ENCODE measurements at regions not wholly inside any gene's neighbourhood (a gene's known extent, or its start where the extent isn't known, plus 50 kb on each side); places are given as distances from the start of the nearest gene placed in this dataset.
A peak's percentile ranks its signal among the peaks of the same experiment; 100 is the strongest.
"Not testable (repeated sequence)": the region's sequence is repeated elsewhere in the genome, so short reads cannot be mapped to it uniquely, and the experiment has no call there.

GRCh38 chr17:72470121-72470705, 349.4 kb downstream of the SOX9 start:
- no peak for DNase-seq (ENCODE audit: low spot score)

GRCh38 chr17:72470734-72471133, 349.9 kb downstream of the SOX9 start:
- DNase-seq (ENCODE audit: low spot score): no peak

DNA sequence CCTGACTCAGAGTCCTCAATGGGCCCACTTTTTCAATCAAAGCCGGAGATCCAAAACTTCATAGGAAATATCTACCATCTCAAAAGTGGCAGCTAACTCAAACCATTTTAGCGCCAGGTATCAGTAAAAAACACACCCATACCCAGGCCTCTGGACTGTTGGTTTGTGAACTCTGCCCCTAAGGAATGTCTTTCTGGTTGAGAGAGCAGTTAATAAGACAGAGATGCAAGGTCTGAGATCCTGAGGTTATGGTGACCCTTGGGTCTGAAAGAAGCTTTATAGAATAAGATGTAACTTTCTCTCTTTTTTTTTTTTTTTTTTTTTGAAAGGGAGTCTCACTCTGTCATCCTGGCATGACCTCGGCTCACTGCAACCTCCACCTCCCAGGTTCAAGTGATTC, 350.5 kb downstream of the SOX9 start:
- DNase-seq (ENCODE audit: low spot score): no peak

- no peak for DNase-seq (ENCODE audit: low spot score)
Measured at GRCh38 chr17:72472106-72472505, 351.3 kb downstream of the SOX9 start.

GRCh38 chr17:72472853-72473390, 352.1 kb downstream of the SOX9 start:
- DNase-seq (ENCODE audit: low spot score): not testable (repeated sequence)

DNA sequence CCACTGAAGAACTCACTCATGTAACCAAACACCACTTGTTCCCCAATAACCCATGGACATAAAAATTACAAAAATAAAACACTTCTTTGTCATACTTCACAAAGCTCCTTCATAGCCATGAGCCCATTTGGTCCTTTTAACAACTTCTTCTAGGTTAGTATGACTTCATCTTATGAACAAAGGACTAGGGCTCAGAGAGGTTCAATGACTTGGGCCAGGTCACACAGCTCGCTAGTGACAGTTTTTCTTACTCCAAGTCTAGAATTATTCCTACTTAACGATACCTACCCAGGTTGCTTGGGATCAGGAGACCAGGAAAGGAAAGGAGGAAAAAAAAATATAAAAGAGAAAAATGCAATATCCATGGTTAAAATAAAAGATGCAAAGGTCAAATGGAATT, 353.4 kb downstream of the SOX9 start:
- no peak for DNase-seq (ENCODE audit: low spot score)

DNA sequence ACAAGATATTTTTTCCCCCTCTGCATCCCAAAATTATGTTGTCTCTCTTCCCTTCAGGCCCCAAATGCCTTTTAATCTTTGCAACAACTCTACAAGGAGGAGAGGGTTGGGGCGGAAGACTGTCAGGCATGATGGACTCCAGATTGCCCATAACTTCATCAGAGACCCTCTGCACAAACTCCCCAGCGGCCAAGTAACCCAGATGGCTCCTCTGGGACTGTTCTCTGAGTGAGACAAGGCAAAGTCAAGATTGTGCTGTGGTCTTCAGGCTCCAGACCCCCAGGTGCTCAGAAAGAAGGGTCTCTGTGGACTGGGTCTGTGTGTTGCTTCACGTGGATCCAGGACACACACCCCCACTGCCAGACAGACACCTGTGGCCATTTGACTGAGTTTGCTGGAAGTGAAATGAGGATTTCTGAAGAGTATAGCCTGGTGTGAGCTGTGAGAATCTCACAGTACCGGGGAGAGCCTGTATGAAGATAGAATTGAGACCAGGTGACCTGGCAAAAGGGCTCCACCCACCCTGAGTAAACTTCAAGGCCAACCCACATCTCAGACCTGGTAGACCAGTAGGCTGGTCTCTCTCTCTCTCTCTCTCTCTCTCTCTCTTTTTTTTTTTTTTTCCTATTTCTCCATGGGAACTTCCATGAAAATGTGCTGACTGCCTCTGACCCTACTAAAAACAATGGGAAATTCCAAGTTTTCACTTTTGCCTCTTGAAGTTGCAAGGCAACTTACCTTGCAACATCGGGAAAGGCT, 354.1 kb downstream of the SOX9 start:
- no peak for DNase-seq (ENCODE audit: low spot score)

- no peak for DNase-seq (ENCODE audit: low spot score)
Measured at GRCh38 chr17:72476134-72476533, 355.3 kb downstream of the SOX9 start.

DNA sequence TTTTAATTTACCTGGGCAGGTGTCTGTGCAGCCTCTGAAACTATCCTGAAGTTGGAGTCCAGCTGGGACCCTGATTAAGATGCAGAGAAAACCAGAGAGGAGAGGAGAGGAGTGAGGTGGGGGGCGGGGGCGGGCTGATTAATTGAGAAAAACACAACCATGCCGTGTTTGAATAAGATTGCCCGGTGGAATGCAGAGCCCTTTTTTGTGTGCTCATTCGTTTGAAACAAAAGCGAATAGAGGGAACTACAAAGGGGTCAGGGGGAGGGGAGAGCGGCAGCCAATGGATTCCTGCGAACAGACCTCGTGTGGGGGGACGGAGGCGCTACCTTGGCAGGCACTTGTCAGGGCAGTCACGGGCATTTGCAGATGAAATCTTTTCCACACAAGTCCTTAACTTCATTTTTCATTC, 355.8 kb downstream of the SOX9 start:
- DNase-seq (ENCODE audit: low spot score): no peak

DNA sequence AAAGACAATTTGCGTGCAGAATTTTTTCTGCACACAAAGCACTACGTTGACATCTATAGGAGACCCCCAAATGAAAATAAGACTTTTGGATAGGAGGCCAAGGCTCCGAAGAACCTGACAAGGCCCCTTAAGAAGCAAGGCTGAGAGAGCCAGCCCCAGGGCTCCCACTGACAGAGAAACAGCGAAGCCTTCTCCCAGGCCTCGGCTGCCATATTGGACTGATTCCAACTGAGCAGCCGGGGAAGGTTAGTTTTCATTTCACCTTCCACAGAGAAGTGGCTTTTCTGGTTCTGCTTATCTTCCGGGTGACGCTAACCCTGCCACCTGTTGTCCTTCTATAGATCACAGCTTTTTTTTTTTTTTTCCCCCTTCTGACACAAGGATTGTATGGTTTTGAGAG, 356.7 kb downstream of the SOX9 start:
- DNase-seq (ENCODE audit: low spot score): peak; percentile 63

DNA sequence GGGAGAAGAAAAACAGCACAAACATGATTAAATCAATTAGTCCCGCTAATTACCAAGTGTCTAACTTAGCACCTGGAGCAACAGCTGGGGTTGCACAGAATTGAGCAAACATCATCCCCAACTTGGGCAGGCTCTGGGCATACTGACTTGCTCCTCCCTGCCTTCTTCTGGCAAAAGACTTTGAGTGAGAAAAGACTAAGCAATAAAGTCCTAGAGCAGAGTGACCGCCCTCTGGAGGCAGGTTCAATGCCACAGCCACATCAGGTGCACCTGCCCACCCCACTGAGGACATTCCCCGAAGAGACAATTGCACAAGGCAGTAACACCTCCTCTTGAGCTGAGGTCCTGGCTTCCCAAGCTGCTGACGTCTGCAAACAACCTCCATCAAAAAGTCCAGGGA, 358.3 kb downstream of the SOX9 start:
- DNase-seq (ENCODE audit: low spot score): no peak

GRCh38 chr17:72481572-72481971, 360.8 kb downstream of the SOX9 start:
- no peak for DNase-seq (ENCODE audit: low spot score)

DNA sequence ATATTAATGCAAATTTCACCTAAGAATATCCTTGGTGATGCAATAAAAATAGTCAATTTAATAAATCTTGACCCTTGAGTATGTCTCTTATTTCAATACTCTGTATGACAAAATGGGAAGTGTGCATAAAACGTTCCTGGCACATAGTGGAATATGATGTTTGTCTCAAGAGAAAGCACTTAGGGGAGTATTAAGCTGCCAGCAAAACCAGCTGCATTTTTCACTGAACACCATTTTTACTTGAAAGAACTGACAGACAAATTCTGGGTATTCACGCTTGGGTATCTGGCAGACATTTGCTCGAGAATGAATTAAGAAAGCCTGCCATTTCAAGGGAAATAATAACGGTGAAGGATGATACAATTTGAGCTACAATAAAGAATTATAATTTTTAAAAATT, 364.8 kb downstream of the SOX9 start:
- no peak for DNase-seq (ENCODE audit: low spot score)

GRCh38 chr17:72486806-72487205, 366.0 kb downstream of the SOX9 start:
- no peak for DNase-seq (ENCODE audit: low spot score)

DNA sequence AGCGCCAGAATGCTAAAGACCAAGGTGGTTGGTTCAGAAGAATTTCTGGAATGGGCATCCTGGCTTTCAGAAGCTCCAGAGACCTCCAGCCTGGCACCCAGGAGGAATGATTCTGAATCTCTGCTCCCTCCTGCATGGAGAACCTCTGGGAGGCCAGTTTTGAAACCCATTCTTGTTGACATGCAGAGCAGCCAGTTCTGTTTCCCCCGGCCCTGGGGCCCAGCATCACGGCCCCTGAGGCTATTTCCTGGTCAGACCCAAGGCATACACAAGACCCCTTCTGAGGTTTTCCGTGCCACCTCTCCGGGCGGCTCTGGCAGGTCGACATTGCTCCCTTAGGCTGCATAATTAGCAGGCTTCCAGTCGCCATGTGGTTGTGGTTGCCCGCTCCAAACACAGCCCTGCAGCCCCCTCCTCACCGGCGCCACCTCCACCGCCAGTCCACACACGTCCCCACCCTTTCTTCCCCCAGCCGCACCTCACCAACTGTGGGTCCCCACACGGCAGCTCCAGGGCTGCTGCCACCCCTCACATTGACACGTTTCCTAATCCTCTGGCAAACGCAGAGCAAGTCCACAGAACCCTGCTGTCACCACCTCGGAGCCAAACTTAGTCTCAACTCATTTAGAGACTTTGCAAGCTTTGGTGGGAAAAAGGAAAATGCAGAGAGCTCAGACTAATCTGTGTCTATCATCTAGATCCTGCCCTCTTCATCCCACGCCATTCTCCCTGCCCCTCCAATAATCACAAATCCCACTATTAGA, 367.1 kb downstream of the SOX9 start:
- no peak for DNase-seq (ENCODE audit: low spot score)

GRCh38 chr17:72488555-72489271, 367.9 kb downstream of the SOX9 start:
- DNase-seq (ENCODE audit: low spot score): no peak

GRCh38 chr17:72489272-72489641, 368.4 kb downstream of the SOX9 start:
- no peak for DNase-seq (ENCODE audit: low spot score)

DNA sequence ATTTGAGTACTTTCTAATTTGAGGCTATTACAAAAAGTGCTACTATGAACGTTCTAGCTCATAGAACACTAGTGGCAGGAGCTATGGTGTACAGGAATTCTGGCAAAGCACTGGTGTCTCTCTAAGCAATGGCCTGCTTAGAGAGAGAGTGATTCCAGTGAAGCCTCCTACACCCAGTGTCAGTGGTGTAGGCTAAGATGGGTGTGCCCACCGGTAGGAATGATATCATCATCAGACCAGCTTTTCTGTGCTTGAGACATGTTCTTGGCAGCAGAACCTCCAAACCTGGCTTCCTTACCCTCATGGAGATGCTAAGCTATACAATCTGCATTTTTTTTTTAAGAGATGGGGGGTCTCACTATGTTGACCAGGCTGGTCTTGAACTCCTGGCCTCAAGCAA, 370.3 kb downstream of the SOX9 start:
- DNase-seq (ENCODE audit: low spot score): no peak

DNA sequence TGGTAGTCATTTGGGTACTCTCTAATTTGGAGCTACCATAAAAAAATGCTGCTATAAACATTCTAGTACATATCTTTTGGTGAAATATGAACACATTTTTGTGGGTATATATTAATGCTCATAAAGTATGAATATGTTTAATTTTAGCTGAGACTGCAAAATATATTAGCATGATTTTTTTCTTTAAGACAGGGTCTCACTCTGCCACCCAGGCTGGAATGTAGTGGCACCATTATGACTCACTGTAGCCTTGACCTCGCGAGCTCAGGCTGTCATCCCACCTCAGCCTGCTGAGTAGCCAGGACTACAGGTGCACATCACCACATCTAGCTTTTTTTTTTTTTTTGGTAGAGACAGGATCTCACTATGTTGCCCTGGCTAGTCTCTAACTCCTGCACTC, 371.7 kb downstream of the SOX9 start:
- no peak for DNase-seq (ENCODE audit: low spot score)

GRCh38 chr17:72492941-72493340, 372.1 kb downstream of the SOX9 start:
- DNase-seq (ENCODE audit: low spot score): no peak

DNA sequence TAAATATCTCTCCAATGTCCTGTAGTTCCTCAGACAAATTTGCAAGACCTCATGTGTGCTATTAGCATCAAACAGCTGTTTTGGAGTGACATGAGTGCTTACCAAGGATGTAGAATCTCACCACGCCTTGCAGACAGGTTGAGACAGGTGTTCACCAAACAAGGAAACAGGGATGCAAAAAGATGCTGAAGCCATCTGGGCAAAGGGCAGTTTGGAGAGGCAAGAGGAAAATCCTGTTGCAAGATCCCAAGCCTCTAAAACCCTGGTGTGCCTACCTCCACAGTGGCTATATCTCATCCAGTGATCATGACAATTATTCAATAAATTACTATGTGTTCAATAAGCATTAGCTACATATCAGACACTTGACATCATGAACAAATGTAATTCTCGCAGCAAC, 373.7 kb downstream of the SOX9 start:
- DNase-seq (ENCODE audit: low spot score): no peak

- DNase-seq (ENCODE audit: low spot score): no peak
Measured at GRCh38 chr17:72496461-72496860, 375.6 kb downstream of the SOX9 start.
